HG03520 (cell line): ENCODE measurements at regions not wholly inside any gene's neighbourhood (a gene's known extent, or its start where the extent isn't known, plus 50 kb on each side); places are given as distances from the start of the nearest gene placed in this dataset.
"Not testable (repeated sequence)": the region's sequence is repeated elsewhere in the genome, so short reads cannot be mapped to it uniquely, and the experiment has no call there.

ENCODE experiments used
- ATAC-seq: cut with Tn5 transposase; IDR thresholded peaks from one replicate; pipeline ENCODE4 v1.9.1; 2021; ENCODE audit warnings: mild to moderate bottlenecking, moderate library complexity; ENCODE audit not compliant: unreplicated experiment

DNA sequence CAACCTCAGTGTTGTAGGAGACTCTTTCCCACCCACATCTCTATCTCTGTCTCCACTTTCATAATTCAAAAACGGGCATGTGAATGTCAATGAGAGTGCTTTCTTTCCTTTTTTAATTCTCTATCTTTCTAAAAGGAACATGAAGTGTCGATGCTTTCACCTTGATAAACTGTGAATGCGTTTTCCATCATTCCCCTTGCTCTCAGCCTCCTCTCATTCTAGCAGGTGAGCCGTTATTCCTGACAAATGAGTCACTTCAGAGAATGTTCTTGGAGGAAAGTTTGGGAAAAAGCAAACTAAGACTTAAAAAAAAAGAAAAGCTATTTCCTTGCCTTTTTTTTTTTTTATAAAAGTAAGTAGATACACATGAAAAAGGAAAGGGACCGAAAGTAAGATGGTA is 226.0 kb upstream of the C1orf87 start:
- ATAC-seq: no peak

DNA sequence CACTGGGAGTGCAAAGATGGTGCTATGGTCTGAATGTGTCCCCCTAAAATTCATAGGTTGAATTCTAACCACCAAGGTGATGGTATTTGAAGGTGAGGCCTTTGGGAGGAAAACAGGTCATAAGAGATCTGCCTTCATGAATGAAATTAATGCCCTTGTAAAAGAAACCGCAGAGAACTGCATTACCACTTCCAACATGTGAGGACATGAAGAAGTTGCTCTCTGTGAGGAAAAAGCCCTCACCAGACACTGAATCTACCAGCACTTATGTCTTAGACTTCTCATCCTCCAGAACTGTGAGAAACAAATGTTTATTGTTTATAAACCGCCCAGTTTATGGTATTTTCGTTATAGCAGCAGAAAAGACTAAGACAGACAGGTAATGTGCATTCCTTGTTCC is 224.7 kb upstream of the C1orf87 start:
- ATAC-seq: no peak

DNA sequence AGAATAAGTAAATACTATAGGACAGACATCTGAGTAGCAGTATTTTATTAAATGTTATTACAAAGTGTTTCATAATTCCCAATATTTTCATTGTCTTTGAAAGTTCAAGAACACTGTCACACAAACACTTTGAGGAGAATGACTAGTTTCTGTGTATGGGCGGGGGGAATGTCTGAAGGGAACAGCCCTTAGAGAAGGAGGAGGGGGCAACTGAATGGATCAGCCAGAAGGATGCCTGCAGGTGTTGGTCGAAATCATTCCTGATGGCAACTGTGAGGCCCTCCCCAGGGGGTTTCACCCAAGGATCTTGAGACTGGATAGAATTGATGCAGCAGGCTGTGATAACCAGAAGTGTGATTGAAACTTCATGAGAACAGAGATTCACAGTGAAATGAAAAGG is 223.2 kb upstream of the C1orf87 start:
- no peak for ATAC-seq

DNA sequence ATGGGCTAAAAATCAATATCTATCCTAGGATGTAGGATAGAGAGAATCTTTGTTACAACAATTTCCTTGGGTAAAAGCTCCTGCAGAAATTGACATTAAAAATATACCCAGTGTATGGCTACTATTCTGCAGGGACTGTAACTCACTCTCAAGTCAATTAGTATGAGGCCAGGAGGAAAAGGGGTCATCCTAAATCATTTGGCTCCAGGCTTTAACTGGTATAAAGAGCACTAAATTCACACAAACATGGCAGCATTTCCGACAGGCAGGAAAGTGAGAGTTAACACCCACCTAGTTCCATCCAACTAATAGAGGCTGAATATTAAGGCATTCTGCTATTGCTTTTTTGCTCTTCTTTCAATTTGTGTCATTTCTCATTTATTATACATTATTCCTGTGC is 218.6 kb upstream of the C1orf87 start:
- no peak for ATAC-seq

DNA sequence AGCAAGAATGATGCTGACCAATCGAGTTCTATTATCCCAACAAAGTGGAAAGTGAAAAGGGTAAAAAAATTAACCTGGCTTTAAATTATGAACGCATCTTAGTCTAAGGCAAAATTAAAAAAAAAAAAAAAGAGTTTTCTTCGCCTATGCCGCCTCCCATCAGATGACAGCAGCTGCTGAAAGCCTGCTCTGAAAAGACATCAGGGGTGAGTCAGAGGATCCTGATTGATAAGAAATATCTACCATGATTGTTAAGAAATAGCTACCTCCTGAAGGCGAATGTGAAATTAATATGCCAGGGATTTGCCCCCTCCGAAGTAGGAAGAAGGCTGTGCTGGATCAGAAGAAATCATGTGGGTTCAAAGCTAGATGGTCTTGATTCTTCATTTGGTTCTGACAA is 216.8 kb upstream of the C1orf87 start:
- ATAC-seq: no peak

DNA sequence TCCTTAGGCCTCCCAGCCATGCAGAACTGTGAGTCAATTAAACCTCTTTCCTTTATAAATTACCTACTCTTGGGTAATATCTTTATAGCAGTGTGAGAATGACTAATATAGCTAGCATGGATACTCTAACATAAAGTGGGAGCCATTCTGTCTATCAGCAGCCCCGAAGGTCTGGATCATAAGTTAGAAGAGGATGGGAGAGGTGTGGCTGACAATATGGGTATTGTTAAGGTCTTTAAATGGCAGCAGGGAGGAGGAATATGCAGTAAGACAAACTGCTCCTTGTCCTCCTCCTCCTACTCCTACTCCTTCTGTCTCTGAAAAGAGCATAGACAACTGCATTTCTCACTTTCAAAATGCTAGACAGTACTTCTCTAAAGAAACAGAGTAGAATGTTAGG is 214.0 kb upstream of the C1orf87 start:
- no peak for ATAC-seq

DNA sequence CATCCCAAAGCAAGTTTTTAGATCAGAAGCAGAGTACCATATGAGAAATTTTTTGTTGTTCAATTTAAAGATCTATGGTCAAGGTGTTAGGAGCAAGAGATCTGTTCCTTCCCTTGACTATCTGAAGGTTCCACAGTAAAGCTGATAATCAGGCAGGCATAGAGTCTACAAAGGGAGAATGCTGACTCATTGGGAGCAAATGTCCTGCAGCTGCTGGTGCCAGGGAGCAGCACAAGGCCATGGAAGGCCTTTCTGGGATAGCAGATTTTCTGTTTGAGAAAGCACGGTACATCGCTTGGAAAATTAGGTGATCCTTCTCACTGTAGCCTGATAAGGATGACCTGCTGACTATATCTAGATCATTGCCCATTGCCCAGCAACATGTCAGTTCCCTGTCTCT is 210.1 kb upstream of the C1orf87 start:
- ATAC-seq: no peak

DNA sequence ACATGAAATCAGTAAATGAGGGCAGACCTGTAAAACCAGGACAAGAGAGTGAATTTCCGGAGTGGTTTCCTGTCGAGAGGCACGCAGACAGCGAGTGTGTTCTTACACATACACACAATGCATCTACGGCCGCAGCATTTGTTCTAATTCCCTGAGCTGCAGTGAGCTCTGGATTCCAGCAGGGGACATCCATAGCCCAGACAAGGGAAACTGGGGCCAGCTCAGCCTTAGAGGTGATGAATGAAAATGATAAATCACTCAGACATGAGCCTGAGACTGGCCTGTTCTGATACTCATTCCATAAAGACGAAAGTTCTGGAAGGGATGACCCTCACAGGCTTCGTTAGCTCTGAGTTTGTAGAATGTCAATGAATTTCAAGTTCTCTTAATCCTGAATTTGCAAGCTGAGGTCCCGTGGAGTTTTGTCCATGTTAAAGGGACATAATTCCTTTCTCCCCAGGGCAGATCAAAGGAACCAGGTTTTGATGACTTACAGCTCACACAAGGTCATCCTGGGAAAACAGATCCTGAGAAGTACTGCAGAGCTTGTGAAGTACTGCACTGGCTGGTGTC is 207.9 kb upstream of the C1orf87 start:
- peak; percentile 79 for ATAC-seq

DNA sequence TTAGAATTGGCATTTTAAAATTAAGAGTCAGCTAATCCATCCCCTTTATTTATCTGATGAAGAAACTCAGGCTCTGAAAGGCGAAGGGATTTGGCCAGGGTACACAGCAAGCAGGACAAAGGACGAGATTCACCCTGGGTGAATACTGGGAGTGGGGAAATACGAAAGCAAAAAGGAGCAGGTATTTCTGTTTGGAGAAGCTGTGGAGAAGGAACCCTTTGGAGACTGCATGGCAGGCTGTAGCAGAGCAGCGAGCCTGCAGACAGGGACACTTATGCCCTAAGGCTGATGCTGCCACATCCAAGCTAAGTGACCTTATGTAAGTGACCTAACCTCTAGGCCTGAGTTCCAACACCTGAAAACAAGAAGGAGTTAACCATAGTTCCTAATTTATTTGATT is 207.2 kb upstream of the C1orf87 start:
- no peak for ATAC-seq

DNA sequence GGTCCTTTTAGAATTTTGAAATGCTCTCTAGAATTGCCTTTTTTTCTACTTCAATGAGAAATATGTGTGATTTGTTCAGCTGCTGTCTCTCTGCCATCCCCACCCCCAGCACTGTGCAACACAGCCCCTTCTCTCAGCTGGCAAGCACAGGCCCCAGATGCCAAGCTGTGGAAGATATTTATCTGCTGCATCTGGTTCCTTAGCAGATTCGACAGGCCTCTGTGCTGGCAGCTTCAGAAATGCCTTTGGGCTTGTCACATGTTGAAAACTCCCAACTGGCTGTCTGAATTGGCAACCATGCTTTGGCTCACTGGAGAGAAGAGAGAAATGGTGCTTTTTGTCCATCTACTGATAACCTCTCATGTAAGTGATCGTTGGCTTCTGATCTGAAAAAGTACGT is 206.7 kb upstream of the C1orf87 start:
- ATAC-seq: no peak

DNA sequence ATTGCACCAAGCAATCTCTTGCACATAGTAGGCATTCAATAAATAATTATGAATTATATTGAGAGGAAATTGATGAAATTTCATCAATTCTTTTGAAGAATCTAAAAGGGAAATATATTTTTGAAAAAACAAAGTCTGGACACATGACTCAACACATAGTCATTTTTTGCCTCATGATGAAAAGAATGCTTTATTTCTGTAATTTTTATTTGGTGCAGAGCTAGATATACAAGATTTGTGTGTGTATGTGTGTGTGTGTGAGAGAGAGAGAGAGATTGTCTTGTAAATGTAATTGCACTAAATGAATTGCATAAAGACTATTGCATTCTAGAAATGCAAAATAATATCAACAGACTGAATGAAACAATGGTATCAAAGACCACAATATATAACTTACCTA is 206.2 kb upstream of the C1orf87 start:
- ATAC-seq: no peak

DNA sequence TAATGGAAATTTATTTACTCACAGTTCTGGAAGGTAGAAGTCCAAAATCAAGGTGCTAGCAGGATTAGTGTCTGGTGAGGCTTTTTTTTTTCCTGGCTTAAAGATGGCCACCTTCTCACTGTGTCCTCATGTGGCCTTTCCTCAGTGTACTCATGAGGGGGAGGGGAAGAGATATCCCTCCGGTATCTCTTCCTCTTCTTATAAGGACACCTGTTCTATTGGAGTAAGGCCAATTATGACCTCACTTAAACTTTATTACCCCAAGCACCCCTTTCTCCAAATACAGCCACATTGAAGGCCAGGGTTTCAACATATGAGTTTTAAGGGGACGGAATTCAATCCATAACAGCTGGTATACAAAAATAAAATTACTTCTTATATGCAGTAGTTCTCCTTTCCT is 203.7 kb upstream of the C1orf87 start:
- ATAC-seq: no peak

DNA sequence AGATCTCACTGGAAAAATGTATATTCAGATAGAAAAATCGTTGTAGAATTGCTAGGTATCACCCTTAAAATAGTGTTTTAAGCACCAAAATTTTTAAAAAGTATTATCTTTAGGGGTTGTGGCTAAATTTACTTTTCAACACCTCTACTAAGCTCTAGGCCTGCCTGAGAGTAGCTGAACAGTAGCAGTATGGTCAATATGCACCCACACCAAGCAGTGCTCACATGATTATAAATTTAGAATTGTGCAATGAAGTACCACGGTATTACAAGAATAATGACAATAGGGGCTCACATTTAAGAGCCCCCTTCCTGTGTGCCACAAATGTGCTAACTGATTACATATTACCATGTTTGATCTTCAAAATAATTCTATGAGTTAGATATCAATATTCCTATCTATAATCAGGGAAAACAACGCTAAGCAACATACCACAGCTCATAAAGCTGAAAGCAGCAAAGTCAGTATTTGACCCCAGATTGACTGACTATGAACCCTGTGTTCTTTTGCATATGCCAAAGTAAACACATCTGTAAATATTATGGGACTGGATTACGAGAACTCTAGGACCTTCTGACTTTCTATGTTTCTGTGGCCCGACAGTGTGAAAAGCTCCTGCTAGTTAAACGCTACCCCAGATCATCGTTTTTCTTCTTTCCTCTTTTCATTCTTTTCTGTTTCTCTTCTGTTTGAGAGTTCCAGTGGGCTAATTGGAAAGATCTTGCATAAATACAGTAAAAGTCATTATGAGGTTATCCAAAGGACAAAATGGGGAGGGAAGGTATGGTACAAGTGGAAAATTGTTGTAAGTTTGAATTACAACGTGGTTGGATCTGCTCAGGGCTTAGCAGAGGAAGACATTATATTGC is 201.1 kb upstream of the C1orf87 start:
- ATAC-seq: no peak

DNA sequence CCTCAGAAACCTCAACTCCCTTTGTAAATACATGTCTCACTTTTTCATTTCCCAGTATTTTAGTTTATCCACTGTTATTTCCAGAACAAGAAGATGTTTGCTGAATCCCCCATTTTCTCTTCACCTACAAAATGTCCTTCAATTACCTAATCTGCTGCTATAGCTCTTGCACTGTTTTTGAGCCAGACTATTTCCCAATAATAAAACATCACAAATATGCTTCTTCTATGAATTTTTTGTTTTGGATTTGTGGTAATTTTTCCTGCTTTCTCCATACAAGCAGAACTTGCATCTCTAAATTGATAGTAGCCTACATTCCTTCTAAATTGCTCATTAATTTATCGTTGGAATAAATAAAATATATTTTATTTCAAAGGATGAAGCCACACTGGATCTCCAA is 199.6 kb upstream of the C1orf87 start:
- no peak for ATAC-seq

DNA sequence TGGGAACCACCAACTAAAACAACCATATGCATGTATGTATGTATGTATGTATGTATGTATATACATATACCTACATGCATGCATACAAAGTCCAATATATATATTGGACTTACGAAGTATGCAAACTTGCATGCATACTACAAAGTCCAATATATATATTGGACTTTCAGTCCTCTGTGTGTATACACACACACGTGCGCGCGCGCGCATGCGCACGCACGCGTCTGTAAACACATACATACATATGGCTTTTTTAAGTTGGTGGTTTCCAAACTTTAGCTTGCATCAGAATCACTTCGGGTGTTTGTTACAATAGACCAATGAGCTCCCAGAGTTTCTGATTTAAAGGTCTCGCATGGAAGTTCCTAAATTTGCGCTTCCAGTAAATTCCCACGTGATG is 197.5 kb upstream of the C1orf87 start:
- no peak for ATAC-seq

DNA sequence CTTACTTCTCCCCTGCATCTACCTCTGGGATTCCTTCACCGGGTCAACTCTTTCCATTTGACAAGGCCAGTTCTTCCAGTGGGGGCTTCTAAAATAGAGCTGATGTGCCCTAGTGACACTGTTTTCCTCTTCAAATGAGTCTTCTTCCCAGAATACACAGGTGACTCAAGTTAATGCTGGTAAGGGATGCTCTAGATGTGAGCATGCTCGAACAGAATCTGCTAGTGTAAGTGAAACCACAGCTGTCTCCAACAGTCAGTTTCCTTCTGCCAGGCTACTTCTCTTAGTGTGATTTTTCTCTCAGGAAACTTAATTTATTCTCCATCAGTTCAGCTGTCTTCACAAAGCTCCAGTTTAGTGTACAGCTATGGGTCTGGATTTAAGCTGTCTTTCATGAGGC is 194.9 kb upstream of the C1orf87 start:
- no peak for ATAC-seq

DNA sequence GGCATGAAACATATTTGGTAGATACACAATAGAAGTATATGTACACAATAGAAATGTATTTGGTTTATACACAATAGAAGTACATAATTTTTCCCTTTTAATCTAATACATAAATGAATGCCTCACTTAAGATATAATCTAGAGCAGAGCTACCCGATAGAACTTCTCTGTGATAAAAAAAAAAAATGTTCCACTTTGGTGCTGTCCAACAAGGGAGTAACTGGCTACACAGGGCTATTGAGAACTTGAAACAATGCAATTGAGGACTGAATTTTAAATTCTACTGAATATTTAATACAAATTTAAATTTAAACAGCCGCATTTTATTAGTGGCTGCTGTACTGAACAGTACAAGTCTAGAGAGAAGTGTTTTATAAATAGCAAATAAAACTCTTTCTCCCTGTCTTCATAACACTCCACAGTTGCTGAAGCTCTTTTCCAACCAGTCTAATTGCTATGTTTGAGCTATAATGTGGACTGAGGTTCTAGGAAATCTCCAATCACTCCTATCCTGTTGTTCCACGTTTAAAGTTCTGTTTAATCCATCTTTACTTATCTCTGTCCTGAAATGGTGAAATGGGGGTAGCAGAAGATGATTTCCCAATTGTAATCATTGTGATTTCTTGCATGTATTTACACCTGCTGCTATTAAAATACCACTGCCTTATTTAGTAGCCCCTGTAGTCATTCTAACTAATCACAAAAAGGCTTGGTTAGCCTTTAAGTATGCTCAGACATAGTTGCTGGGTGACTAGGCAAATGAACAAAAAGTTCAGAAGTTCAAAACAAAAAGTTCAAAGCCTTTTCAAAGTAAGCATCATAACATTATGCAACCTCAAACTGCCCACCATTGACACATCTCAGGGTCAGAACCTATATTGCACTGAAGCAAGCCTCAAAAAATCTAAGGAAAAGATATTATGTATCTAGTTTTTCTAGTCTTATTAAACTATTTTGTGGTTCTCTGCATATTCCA is 192.3 kb upstream of the C1orf87 start:
- ATAC-seq: no peak

DNA sequence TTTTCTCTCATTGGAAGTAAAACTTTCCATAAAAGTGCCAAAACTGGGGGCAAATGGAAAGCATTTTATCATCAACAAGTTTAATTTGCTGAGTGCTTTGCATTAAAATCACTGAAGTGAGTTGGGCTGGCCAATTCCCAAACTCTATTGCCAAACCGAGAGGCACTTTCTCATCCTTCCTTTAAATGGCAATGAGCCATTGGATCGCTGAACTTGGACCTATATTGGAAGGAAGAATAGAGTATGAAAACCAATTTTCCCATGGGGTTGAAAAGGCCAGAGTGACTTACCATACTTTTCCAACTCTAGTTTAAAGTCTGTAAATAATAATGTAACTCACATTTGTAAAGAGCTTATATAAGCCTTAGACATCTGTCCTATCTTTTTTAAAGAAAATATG is 189.1 kb upstream of the C1orf87 start:
- ATAC-seq: no peak

DNA sequence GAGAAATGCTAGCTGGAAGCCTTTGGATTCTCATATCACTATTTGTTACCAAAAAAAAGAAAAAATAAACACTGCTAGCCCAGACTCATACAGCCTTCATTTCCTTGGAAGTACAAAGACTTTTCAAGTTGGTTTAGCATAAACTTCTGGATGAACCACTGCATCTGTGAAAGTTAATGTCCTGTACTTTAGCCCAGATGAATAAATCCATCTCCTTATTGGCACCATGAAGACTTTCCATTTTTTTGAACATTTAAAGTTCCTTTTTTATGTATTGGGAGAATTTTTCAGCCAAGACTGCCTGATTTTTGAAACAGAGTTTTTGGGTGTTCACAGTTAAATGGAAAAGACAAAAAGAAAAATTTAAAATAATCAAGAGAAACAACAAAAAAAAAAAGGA is 184.0 kb upstream of the C1orf87 start:
- no peak for ATAC-seq

DNA sequence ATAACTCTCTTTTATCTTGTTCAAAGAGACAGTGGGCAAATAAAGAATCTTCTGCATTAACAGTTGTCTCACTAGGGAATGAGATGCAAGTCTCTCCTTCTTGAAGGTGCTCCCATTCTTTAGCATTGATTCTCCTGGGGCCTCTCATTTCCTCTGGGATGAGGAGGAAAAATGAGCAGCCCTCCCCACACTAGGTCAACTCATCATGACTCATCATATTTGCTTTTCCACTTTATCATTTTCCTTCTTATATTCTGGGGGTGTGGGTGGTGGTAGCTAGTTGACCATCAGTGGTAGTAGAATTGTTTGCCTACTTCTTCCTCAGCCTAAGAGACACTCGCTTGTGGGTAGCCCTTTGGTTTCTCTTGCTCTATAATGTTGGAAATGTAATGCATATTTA is 182.0 kb upstream of the C1orf87 start:
- no peak for ATAC-seq

DNA sequence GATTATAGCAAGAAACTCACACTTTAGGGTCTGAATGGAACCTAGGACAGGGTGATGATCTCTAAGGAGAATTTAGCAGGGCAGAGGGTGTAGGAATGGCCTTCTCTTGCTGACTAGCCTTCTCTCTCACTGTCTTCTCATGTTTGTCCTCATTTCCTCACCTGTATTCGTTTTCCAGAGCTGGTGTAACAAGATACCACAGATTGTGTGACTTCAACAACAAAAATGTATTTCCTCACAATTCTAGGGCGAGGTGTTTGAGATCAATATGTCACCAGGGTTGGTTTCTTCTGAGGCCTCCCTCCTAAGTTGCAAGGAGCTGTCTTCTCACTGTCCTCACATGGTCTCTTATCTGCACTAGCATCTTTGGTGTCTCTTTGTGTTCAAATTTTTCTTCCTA is 177.9 kb upstream of the C1orf87 start:
- no peak for ATAC-seq

DNA sequence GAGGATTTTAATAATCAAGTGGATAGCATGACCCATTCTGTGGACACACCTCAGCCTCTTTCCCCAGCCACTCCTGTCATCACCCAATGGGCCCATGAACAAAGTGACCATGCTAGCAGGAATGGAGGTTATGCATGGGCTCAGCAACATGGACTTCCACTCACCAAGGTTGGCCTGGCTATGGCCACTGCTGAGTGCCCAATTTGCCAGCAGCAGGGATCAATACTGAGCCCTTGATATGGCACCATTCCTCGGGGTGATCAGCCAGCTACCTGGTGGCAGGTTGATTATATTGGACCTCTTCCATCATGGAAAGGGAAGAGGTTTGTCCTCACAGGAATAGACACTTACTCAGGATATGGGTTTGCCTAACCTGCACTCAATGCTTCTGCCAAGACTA is 173.9 kb upstream of the C1orf87 start:
- not testable (repeated sequence) for ATAC-seq
